GM18511 (cell line): ENCODE measurements at regions not wholly inside any gene's neighbourhood (a gene's known extent, or its start where the extent isn't known, plus 50 kb on each side); places are given as distances from the start of the nearest gene placed in this dataset.

Experiments used
- ATAC-seq: cut with Tn5 transposase; IDR thresholded peaks from one replicate; pipeline ENCODE4 v1.9.1; 2021; ENCODE audit warnings: mild to moderate bottlenecking, moderate library complexity; ENCODE audit not compliant: unreplicated experiment

DNA sequence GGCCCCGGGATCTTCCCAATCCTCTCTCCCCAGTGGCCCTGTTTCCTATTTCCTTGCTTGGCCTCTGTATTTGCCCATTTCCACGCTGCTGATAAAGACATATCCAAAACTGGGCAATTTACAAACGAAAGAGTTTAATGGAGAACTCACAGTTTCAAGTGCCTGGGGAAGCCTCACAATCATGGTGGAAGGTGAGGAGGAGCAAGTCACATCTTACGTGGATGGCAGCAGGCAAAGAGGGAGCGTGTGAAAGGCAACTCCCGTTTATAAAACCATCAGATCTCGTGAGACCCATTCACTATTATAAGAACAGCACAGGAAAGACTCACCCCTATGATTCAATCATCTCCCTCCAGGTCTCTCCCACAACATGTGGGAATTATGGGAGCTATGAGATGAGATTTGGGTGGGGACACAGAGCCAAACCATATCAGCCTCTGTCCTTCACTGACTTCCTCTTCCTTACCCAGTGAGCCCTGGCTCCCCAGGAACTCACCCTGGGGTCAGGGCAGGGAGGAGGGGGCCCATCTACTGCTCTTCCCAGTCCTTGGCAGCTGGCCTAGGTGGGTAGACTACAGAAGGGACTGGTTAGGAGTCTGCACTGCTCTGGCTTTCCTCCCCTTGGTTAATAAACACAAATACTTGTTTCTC, 105.8 kb upstream of the MYCN start:
- no peak for ATAC-seq

GRCh38 chr2:15835991-15836688, 104.2 kb upstream of the MYCN start:
- no peak for ATAC-seq

GRCh38 chr2:15836689-15837610, 103.4 kb upstream of the MYCN start:
- ATAC-seq: no peak

DNA sequence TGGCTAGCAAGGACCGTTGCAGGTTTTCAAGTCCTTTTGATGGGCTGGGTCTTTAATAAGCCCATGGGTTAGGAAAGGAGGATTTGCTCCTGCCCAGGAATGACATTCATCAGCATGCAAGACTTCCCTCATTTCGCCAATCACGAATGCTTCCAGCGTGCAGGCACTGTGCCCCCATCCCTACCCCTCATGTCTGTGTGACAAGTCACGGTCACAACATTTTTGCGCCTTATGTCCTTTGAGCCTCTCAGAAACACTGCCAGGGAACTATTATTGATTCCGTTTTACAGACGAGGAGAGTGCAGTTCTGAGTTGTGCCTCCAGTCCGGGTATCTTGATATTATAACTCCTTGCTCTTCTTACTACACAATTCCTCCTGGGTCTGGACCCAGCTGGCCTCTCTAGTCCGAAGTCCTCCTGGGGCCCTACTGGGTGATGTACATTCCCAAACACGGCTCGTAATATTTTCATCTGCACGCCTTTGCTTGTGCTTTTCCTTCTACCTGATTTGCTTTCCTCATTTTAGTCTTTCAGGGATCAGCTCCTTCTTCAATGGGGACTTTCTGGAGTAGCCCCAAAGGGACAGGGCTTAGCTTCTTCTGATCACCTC, 101.8 kb upstream of the MYCN start:
- no peak for ATAC-seq

DNA sequence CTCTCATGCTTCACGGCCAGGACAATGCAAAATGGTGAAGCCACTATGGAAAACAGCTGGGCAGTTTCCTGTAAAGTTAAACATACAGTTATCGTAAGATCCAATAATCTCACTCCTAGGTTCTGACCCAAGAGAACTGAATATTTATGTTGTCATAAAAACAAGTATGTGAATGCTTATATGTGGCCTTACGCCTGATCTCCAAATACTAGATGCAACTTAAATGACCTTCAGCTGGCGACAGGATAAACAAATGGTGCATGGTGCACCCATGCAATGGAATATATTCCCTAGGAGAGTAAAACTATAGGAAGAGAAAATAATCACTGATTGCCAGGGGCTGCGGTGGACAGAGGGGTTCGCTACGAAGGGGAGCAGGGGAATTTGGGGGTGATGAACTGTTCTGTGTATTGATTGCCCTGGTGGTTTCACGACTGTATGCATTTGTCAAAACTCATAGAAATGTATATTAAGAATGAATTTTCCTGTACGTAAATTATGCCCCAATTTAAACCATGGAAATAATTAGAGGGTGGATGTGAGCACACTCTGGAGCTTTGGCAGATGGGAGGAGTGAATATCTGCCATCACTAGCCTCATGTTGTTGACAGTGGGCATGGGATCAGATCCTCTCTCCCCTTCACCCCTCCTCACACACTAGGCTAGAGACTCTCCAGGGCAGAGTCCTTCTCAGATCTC, 100.8 kb upstream of the MYCN start:
- ATAC-seq: no peak

DNA sequence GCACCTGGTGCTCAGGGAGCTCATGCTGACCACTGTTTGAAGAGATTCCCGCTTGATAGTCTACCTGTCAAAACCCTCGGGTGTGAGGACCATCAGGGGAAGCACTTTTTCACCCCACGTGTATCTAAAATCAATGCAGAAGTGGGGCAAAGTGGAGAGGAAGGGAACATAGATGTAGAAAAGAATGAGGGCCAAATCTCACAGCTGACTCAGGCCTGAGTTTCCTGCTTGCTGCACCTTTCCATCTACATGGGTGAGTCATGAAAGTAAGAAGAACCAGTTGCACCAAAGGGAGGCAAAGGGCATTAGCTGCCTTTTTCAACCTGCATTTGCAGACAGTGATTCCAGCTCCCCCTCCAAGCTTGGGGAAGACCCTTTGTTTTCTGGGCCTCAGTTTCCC, 100.2 kb upstream of the MYCN start:
- ATAC-seq: no peak

- no peak for ATAC-seq
Observed at GRCh38 chr2:15840969-15841368, 99.4 kb upstream of the MYCN start.

- no peak for ATAC-seq
Observed at GRCh38 chr2:15841776-15842560, 98.4 kb upstream of the MYCN start.

DNA sequence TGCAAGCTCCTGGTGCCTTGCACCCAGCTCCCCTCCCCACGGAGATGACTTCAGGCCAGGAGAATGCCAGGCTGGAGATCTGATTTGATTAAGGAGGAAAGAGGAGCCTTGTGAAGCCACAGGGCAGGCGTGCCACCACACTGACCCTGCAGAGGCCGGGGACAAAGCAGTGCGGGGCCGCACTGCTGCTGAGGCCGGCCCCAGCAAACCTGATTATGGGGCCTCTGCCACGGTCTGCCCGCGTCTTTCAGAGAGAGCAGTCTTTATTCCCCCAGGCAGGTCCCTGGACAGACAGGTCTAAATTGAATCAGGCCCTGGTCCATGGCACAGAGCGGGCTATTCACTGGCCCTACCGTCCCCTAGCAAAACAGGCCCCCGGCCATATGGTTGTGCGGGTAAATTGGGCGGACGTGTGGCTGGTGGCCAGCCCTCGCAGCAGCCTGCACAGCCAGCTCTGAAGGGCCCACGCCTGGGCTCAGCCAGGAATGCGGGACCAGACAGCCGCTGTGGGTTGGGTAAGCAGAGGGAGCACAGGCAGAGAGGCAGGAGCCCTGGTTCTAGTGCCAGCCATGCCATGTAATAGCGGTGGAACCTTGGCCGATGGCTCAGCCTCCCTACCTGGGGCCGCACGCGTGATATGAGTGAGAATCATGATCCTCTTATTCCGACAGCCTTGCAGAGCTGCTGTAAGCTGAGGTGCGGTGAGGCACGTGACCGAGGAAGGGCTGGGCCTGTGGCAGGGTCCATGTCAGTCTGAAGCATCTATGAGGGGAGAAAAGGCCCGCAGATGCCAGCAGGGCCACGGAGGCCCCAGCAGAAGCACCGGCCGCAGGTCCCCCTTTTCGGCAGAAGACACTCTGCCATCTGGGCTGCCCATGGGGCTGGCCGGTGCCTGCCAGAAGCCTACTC, 97.3 kb upstream of the MYCN start:
- no peak for ATAC-seq

DNA sequence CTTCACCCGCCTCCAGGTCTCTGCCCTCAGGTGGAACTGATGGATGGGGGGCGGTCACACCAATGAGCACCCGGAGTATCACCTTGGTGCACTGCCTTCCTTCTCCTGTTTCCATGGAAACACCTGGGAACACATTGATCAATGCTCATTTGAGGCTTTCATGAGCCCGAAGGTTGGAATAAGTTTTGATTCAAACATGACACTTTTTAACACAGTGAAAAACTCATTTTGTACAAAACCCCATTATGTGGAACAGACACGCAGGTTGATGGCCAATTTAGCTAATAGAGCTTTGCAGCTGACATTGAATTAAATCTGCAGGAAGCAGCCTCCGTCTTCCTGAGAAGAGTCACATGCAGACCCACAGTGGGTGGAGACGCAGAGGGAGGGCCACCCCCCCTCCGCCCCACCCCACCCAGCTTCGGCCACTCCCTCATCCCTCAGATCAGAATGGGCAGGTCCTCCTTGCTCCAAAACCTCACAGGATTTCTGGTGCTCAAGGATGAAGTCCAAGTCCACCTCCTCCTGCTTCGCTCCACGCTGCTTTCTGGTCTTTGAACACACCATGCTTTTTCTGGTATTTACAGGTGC, 96.0 kb upstream of the MYCN start:
- ATAC-seq: no peak

GRCh38 chr2:15845294-15845693, 95.1 kb upstream of the MYCN start:
- no peak for ATAC-seq

DNA sequence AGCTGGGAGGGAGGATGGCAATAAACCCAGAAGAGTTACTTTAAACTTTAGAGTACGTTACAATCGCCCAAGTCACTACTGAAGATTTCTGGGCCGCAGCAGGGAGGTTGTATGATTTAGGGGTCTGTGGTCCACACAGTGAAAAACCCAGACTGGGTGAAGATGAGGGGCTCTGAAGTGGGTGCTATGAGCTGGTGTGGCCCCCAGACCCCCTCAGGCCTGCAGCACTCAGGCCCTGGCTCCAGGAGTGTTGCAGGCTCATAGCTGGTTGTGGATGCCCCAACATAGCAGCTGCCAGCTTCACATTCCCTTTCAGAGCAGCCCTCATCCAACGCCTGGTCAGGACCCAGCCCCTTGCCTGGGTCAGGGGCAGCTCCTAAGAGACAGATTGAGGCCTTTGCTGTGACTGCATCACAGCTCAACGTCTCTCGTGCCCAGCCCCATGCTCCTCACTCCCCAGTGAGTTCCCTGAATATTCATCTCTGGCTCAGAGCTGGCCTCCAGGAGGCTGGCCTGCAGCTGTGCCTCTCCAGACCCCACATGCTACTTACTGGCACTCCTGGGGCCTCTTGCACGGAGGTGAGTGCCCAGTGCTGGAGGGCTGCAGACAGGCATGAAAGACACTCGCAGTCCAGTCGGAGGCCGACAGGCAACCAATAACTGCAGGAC, 94.5 kb upstream of the MYCN start:
- ATAC-seq: no peak

DNA sequence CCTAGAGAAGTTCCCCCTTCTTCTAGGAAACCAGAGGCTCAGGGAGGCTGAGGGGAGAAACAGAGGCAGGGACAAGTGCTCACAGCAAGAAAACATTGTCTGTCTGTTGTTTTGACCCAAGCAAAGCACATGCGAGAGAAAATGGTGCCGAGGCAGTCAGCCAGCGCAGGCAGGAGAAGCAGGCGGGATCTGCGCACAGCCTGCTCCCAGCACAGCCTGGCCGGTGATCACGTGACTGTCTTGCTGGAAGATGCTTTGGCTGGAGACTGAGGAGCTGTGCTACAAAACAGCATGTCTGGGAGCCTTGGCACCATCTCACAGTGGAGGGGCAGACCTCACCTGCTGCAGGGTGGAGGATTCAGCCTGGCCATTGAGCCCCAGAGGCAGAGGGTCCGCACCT, 93.7 kb upstream of the MYCN start:
- no peak for ATAC-seq

DNA sequence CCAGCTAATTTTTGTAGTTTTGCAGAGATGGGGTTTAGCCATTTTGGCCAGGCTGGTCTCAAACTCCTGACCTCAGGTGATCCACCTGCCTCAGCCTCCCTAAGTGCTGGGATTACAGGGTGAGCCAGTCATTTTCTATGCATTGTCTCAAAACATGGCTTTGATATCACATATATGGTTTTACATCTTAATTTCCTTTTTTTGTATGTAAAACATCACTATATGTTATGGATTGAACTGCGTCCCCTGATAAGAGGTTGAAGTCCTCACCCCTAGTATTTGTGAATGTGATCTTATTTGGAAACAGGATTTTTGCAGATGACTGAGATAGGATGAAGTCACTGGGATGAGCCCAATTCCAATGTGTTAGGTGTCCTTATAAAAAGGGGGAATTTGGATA, 89.8 kb upstream of the MYCN start:
- ATAC-seq: no peak

DNA sequence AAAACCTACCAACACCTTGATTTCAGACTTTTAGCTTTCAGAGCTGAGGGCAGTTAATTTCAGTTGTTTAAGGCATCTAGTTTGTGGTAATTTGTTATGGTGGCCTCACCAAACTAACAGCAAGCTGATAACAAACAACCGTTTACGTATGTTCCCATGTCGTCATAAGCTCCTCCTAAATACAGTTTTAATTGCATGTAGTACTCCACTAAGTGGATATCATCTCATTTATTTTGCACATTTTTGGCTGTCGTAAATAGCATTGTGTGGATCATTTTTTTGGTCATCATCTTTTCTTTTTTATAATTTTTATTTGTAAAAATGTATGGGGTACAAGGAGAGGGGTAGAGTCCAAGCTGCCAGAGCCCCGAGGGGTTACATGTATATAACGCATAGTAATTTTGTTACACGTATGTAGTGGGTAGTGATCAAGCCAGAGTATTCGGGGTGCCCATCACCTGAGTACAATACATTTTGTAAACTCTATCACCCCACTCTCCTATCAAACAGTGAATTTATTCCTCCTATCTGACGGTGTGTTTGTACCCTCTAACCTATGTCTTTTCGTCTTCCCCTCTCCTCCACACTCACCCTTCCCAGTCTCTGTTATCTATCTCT, 89.2 kb upstream of the MYCN start:
- no peak for ATAC-seq

DNA sequence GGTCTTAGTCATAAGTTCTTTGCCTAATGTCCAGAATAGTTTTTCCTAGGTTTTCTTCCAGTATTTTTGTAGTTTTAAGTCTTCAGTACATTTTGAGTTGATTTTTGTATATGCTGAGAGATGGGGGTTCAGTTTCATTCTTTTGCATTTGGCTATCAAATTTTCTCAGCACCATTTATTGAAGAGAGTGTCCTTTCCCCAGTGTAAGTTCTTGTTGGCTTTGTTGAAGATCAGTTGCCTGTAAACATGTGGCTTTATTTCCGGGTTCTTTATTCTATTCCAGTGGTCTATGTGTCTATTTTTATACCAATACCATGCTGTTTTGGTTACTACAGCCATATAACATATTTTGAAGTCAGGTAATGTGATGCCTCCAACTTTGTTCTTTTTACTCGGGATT, 87.5 kb upstream of the MYCN start:
- ATAC-seq: no peak

DNA sequence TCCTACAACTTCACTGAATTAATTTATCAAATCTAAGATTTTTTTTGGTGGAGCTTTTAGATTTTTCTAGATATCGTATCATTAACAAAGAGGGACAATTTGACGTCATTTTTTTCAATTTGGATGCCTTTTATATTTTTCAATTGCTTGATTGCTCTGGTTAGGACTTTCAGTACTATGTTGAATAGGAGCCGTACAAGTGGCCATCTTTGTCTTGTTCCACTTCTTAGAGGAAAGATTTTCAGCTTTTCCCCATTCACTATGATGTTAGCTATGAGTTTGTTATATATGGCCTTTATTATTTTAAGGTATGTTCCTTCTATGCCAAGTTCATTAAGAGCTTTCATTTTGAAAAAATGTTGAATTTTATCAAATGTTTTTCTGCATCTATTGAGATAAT, 86.4 kb upstream of the MYCN start:
- ATAC-seq: no peak
